ENCODE measurements at regions not wholly inside any gene's neighbourhood (a gene's known extent, or its start where the extent isn't known, plus 50 kb on each side); places are given as distances from the start of the nearest gene placed in this dataset.

DNA sequence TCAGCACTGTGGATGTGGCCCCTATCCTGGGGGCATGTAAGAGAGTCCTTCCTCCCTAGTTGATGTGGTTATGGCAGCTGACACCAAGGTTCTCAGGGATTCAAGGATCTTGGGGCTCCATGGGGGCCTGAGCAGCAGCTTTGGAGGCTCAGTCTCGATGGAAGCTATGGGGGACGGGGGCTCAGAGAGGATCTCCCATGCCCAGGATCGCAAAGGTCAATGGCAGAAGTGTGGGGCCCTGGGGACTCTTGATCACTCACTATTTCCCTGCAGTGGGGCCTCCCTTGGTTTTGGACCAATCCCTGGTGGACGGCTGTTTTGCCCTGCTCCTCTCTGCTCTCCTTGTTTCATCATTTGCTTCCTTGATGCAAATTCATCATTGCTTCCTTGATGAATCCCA, 885.9 kb downstream of the CDH8 start:
- TF ChIP-seq, protein P1, sequence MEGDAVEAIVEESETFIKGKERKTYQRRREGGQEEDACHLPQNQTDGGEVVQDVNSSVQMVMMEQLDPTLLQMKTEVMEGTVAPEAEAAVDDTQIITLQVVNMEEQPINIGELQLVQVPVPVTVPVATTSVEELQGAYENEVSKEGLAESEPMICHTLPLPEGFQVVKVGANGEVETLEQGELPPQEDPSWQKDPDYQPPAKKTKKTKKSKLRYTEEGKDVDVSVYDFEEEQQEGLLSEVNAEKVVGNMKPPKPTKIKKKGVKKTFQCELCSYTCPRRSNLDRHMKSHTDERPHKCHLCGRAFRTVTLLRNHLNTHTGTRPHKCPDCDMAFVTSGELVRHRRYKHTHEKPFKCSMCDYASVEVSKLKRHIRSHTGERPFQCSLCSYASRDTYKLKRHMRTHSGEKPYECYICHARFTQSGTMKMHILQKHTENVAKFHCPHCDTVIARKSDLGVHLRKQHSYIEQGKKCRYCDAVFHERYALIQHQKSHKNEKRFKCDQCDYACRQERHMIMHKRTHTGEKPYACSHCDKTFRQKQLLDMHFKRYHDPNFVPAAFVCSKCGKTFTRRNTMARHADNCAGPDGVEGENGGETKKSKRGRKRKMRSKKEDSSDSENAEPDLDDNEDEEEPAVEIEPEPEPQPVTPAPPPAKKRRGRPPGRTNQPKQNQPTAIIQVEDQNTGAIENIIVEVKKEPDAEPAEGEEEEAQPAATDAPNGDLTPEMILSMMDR (IDR thresholded peaks at IDR 0.05): no peak
- TF ChIP-seq SMC3 (IDR thresholded peaks at IDR 0.05; ENCODE audit: low read depth, low read length): no peak
- TF ChIP-seq EZH2phosphoT487 (IDR thresholded peaks at IDR 0.05; ENCODE audit: borderline replicate concordance, low read depth): no peak

All from SK-N-SH (cell line).